ENCODE measurements at regions not wholly inside any gene's neighbourhood (a gene's known extent, or its start where the extent isn't known, plus 50 kb on each side); places are given as distances from the start of the nearest gene placed in this dataset.

DNA sequence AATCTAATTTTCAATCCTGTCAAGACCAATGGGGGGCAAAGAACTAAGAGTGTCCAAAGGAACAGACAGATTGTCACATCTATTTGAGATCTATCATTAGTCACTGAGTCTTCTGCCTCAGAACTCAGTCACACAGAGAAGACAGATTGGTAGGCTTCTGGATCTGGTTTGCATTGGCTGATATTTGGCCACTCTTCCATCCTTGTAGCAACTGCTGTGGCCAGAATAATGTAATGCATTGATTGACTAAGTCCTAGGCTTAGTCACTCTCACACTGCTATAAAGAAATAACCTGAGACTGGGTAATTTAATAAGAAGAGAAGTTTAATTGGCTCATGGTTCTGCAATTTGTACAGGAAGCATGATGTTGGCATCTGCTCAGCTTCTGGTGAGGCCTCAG is 458.5 kb downstream of the ACTL7B start:
- TF ChIP-seq, protein P1, sequence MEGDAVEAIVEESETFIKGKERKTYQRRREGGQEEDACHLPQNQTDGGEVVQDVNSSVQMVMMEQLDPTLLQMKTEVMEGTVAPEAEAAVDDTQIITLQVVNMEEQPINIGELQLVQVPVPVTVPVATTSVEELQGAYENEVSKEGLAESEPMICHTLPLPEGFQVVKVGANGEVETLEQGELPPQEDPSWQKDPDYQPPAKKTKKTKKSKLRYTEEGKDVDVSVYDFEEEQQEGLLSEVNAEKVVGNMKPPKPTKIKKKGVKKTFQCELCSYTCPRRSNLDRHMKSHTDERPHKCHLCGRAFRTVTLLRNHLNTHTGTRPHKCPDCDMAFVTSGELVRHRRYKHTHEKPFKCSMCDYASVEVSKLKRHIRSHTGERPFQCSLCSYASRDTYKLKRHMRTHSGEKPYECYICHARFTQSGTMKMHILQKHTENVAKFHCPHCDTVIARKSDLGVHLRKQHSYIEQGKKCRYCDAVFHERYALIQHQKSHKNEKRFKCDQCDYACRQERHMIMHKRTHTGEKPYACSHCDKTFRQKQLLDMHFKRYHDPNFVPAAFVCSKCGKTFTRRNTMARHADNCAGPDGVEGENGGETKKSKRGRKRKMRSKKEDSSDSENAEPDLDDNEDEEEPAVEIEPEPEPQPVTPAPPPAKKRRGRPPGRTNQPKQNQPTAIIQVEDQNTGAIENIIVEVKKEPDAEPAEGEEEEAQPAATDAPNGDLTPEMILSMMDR (IDR thresholded peaks at IDR 0.05; ENCODE audit: extremely low read depth in 1 of 2, insufficient read depth in 1 of 2, low read depth in 1 of 2, low read length in 2 of 2), result no peak
- TF ChIP-seq POLR2A (IDR thresholded peaks at IDR 0.05; ENCODE audit: low read depth, low read length), result no peak

Data from endothelial cell of umbilical vein (primary cell).